HG03103 (cell line): ENCODE measurements at regions not wholly inside any gene's neighbourhood (a gene's known extent, or its start where the extent isn't known, plus 50 kb on each side); places are given as distances from the start of the nearest gene placed in this dataset.

Source experiments
- ATAC-seq: cut with Tn5 transposase; IDR thresholded peaks from one replicate; pipeline ENCODE4 v1.9.1; 2021; ENCODE audit warnings: low read depth; ENCODE audit not compliant: unreplicated experiment

DNA sequence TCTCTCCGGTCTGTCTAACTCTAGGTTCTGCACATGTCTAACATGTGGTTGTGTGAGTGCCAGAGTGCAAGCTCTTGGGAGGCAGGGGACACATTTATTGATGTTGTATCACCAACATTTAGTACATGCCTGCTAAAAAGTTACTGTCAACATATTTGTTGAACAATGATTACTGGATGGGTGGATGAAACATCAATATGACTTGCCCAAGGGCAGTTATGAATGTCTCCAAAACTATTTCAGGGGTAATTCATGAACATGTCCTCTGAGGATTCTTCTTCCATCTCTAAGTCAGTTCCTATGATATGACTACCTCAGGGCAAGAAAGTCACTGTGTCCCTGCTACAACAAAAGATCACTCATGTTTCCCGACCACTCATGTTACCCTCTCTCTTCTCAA is 91.3 kb upstream of the STEAP1B start:
- no peak for ATAC-seq

- ATAC-seq: no peak
These were observed 89.7 kb upstream of the STEAP1B start for GRCh38 chr7:22589641-22590201.

DNA sequence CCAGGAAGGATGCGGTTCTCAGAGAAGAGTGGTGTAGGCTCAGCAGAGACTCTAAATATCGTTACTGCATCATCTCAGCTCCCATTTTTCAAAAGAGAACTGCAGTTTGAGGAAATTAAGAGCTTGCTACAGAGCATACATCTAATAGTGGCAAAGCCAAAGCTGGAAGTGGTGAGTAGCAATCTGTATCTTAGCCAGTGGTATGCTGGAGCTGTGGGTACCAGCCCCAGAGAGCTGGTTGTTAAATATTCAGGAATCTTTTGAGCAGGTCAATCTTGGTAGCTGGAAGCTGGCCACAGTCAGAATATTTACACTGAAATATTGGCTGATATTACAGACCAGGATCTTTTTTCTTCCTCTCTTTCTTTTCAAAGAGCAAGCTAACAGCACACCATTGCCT is 88.4 kb upstream of the STEAP1B start:
- ATAC-seq: no peak

- no peak for ATAC-seq
These were observed 87.3 kb upstream of the STEAP1B start for GRCh38 chr7:22587322-22587721.

DNA sequence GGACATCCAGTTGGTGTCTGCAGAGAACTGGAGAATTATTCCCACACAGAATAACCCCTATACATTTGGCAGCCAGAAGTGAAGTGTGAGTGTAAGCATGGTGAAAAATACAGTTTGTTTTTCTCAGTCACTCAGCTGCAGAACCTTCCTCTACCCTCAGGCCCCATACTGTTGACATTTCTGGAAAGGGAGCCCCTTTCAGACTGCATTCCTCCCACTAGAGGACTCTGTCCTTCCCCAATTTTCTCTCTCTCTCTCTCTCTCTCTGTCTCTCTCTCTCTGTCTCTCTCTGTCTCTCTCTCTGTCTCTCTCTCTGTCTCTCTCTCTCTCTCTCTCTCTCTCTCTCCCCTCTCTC is 86.8 kb upstream of the STEAP1B start:
- ATAC-seq: no peak

DNA sequence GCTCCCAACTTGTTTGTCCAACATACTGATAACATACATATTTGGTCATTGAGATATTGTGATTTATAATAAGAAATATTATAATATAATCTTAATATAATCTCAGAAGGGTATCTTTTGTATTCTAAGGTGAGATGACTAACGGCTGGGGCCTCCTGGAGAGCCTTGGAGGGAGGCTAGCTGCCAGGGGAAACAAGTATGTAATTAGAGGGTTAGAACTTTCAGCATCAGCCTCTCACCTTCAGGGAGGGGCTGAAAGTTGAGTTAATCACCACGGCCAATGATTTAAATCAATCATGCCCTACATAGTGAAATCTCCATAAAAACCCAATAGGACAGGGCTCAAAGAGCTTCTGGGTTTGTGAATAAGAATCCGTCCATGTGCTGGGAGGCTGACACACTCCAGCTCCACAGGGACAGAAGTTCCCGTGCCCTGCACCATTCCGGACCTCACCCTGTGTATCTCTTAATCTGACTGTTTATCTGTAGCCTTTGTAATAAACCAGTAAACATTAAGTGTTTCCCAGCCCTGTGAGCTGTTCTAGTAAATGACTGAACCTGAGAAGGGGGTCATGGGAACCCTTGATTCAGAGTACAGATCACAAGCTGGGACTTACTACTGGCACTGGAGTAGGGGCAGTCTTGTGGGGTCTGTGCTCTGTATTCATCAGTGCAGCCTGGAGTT is 86.3 kb upstream of the STEAP1B start:
- no peak for ATAC-seq

- peak; percentile 64 for ATAC-seq
These were observed 84.2 kb upstream of the STEAP1B start for GRCh38 chr7:22584179-22584578.

- ATAC-seq: no peak
These were observed 83.1 kb upstream of the STEAP1B start for GRCh38 chr7:22582863-22583622.

- no peak for ATAC-seq
These were observed 81.1 kb upstream of the STEAP1B start for GRCh38 chr7:22581099-22581498.

DNA sequence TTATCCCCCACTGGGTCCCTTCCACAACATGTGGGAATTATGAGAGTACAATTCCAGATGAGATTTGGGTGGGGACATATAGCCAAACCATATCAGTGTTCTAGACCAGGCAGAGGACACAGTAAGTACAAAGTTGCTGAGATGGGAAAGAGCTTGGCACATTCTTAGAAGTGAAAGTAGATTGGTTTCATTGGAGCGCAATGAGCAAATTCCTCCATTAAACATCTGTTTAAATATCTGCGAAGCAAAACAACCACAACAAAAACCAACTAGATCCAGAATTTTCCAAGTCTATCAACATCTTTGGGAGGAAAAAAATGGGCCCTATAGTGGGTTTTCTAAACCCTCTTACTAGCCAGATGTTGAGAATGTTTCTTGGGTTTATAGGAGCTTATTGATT is 80.0 kb upstream of the STEAP1B start:
- ATAC-seq: no peak

- ATAC-seq: no peak
These were observed 78.2 kb upstream of the STEAP1B start for GRCh38 chr7:22578007-22578733.

DNA sequence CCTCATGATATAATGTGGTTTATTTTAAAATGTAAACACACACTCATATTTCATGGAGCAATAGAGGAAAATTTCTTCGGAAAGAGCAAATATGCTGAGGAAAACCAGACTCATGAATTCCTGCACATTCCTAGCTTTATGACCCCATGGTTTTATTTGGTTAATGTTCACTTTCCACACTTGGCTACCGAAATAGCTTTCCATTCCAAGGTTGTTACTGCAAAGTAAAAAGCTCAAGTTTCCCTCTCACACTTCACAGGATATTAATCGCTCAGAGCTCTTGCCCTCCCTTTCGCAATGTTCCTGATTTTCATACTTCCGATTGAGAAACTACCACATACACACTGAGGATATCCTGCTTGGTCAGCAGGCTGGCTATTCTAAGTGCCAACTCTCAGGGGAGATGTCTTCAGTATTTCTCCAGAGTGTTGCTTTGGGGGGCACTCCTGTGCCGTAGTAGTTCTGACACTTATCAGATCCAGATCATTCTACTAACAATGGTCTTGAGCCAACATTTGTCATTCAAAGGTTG is 77.5 kb upstream of the STEAP1B start:
- ATAC-seq: no peak

DNA sequence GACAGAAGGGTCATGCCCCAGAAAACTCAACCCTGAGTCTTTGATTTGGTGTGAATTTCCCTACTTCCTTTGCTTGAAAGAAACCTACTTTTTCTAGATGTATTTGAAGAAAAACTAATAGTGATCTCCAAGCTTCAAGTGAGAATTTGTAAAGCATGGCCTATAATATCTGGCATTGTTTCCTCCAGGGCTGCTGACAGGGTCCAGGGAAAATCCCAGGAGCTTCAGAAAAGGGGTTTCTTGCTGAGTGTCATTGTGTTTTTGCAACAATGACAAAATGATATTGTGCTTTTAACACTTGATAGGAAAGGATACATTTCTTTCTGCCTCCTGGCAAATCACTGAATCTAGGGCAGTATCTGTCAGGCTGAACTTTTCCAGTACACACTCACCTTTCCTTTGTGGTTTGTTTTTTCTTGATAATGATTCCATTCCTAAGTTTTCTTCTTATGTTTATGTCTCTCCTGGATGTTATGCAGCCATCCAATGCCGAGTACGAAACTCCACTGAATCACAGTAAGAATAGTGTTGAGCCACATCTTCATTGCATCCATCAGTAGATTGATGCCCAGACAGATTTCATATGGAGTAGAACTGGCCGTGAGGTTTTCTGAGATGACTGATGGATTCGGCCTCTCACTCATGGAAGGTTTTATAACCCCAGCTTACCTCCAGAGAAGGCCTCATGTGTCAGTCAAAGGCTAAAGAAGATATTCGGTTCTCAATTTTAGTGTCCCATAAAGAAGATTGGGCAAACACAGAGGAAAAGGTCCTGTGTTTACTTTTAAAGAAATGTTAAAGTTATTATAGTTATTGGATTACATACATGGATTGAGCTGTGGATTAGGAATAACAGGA is 76.9 kb upstream of the STEAP1B start:
- ATAC-seq: no peak

- no peak for ATAC-seq
These were observed 74.9 kb upstream of the STEAP1B start for GRCh38 chr7:22574754-22575520.

- no peak for ATAC-seq
These were observed 72.9 kb upstream of the STEAP1B start for GRCh38 chr7:22572937-22573336.

- no peak for ATAC-seq
These were observed 72.3 kb upstream of the STEAP1B start for GRCh38 chr7:22572292-22572691.

GRCh38 chr7:22571766-22572165 is 71.8 kb upstream of the STEAP1B start:
- no peak for ATAC-seq

GRCh38 chr7:22569586-22570321 is 69.8 kb upstream of the STEAP1B start:
- no peak for ATAC-seq

DNA sequence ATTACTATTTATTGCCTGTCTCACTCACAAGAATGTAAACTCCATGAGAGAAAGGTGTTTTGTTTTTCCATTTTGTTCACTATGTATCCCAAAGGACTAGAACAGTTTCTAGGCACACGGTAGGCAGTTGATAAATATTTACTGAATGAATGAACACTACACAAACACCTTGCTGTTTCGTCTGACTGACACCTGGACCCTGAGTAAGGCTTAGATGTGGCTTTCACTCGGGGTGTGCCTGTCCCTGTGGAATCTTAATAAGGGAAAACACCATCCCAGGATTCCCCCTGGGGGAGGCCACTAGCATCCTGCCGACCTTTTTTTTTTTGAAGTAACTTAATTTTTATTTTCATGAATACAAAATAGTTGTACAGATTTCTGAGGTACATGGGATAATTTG is 66.6 kb upstream of the STEAP1B start:
- ATAC-seq: no peak
